GM18502 (cell line): ENCODE measurements at regions not wholly inside any gene's neighbourhood (a gene's known extent, or its start where the extent isn't known, plus 50 kb on each side); places are given as distances from the start of the nearest gene placed in this dataset.

ENCODE experiments used
- ATAC-seq: cut with Tn5 transposase; IDR thresholded peaks from one replicate; pipeline ENCODE4 v1.9.1; 2021; ENCODE audit warnings: mild to moderate bottlenecking; ENCODE audit not compliant: unreplicated experiment, poor library complexity

DNA sequence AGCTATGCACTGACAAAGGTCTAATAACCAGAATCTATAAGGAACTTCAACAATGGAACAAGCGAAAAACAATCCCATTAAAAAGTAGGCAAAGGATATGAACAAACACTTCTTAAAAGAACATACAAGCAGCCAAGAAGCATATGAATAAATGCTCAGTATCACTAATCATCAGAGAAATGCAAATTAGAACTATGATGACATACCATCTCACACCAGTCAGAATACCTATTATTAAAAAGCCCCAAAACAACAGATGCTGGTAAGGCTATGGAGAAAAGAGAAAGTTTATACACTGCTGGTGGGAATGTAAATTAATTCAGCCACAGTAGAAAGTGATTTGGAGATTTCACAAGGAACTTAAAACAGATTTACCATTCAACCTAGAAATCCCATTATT is 211.8 kb downstream of the EDN1 start:
- no peak for ATAC-seq

GRCh38 chr6:12504325-12504966 is 212.1 kb upstream of the PHACTR1 start:
- ATAC-seq = peak; percentile 72

DNA sequence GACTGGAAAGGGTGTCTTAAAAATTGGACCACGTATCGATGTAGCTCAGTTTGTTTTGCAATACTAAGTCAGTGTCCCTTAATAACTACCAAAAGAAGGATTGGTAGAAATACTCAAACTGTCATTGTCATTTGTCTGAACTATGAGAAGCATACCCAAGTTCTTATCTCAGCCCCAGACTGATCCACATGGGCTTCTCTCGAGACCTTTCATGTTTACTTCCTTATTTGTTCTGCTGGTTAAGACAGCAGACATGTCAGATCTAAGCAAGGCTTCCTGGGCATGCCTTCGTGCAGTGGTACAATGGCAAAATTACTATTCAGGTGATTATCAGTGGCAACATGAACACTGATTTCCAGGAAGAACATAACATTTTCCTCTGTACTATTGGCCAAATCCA is 211.1 kb upstream of the PHACTR1 start:
- ATAC-seq = no peak

- no peak for ATAC-seq
Observed at GRCh38 chr6:12506159-12506558, 210.4 kb upstream of the PHACTR1 start.

GRCh38 chr6:12507636-12508035 is 208.9 kb upstream of the PHACTR1 start:
- no peak for ATAC-seq

DNA sequence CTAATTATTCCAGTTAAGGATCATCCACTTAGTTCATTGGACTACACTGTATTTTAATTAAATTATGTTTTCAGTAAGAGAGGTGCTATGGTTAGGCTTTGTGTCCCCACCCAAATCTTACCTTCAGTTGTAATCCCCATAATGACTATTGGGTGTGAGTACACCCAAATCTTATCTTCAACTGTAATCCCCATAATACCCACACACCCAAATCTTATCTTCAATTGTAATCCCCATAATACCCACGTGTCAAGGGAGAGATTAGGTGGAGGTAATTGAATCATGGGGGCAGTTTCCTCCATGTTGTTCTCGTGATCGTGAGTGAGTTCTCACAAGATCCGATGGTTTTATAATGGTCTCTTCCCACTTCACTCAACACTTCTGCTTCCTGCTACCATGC is 208.0 kb upstream of the PHACTR1 start:
- no peak for ATAC-seq

DNA sequence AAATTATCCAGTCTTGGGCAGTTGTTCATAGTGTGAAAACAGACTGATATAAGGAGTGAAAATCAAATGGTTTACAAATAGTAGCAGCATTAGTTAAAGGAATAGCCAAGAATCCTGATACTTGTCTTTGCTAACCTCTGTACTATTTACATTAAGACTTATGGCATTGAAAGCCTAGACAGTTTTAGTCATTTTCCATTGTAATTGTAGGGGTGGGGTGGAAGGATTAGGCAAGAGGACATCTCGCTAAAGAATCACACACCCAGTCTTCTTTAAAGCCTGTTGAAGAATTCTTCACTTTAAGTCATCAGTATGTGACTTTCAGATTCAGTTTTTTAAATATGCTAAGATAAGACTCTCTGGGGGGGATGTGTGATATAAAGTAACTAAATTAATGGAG is 207.5 kb upstream of the PHACTR1 start:
- ATAC-seq = no peak

DNA sequence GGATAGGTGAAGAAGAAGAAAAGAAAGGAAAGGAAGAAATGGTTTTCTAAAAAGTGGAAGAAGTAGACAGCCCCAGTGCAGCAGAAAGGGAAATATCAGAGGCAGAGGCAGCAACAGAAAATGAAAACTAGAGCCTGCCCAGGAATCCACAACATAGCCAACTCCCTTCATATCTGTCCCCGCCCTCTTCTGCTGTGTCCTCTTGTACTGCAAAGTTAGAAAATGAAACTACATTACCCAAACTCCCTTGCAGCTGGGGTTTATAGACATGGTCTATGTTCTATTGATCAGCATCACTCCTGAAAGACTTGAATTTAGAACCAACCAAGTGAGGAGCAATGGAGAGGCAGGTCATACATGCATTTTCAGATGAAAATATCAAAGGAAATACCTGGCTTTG is 200.5 kb upstream of the PHACTR1 start:
- peak; percentile 78 for ATAC-seq

GRCh38 chr6:12522347-12522746 is 194.2 kb upstream of the PHACTR1 start:
- no peak for ATAC-seq

- ATAC-seq = no peak
Observed at GRCh38 chr6:12523726-12524125, 192.8 kb upstream of the PHACTR1 start.

- ATAC-seq = no peak
Observed at GRCh38 chr6:12525276-12525675, 191.3 kb upstream of the PHACTR1 start.

DNA sequence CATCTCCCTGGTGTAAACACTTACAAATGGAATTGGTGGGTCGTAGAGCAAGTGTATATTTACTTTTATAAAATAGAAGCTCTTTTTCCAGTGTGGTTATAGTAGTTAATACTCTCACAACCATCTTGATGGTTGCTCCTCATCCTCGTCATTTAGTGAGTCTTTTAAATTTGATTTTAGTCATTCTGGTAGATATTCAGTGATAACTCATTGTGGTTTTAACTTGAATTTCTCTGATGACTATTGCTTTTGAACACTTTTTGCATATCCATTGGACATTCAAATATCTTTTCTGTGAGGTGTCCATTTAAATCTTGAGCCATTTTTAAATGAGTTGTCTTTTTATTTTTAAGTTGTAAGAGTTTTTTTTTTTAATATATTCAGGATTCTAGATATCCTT is 189.2 kb upstream of the PHACTR1 start:
- ATAC-seq = no peak

- no peak for ATAC-seq
Observed at GRCh38 chr6:12528136-12528535, 188.4 kb upstream of the PHACTR1 start.

- ATAC-seq = no peak
Observed at GRCh38 chr6:12528581-12529363, 187.8 kb upstream of the PHACTR1 start.

GRCh38 chr6:12529364-12530019 is 187.1 kb upstream of the PHACTR1 start:
- no peak for ATAC-seq

DNA sequence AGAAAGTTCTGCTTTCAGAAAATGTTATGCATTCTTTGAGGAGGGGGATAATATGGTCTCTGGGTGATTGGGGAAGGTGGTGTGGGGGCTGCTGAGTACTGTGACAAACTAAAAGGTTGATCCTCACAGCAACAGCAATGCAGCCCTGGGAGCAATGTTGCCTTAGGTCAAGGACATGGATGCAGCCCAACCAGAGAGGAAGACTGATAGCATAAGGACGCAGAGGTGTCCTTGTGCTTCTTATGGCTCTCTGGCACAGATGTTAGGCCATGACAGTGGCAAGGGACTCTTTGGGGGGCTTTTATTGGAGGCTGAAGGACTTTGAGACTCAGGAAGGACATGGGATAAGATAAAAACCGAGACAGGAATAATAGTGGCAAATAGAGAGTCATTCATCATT is 186.2 kb upstream of the PHACTR1 start:
- no peak for ATAC-seq

DNA sequence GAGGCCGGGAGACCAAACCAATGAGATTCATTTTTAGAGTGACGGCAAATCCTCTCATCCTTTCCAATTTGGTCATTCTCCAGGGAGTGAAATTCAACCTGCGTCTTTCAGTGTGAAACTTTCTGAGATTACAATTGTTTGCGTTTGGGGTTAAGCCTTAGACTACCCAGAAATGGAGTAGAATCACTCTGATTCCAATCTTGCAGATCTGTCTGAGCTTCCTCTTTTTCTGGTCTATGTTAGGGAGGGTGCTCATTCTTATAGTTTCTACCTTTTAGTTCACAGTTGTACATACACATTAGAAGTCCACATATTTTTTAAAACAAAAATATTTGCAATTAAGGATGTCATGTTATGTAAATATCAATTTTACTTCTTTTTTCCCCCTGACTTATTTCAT is 183.0 kb upstream of the PHACTR1 start:
- no peak for ATAC-seq

DNA sequence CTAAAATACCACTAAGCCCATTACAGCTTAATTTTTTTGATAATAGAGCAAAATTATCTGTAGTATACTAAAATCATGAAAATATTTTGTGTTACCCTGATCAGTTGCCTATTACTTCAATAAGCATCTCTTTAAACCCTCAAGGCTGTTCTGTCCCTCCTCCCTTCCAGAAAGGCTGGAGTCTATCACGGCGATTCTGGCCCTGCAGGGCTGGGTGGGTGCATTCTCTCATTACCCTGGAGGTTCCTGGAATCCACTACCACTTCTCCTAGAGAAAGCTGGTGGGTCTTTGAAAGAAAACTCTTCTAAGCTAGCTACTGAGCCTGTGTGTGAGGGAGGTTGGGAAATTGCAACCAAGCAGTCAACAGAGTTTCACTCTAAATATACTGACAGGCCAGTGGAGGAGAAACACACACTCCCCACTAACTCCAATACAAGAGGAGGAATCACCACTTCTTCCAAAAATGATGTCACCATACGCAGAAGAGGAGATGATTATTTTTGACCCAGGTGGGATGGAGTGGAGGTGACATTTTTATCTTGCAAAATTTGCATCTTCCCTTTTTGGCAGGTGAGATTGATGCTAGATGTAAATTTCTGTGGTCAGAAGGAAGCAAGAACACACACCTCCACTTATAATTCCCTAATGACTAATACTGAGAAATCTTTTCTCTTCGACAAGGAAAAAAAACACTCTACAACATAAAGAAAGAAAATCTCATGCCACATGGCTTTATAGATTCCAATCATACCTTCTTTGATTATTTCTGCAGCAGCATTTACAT is 182.3 kb upstream of the PHACTR1 start:
- no peak for ATAC-seq

DNA sequence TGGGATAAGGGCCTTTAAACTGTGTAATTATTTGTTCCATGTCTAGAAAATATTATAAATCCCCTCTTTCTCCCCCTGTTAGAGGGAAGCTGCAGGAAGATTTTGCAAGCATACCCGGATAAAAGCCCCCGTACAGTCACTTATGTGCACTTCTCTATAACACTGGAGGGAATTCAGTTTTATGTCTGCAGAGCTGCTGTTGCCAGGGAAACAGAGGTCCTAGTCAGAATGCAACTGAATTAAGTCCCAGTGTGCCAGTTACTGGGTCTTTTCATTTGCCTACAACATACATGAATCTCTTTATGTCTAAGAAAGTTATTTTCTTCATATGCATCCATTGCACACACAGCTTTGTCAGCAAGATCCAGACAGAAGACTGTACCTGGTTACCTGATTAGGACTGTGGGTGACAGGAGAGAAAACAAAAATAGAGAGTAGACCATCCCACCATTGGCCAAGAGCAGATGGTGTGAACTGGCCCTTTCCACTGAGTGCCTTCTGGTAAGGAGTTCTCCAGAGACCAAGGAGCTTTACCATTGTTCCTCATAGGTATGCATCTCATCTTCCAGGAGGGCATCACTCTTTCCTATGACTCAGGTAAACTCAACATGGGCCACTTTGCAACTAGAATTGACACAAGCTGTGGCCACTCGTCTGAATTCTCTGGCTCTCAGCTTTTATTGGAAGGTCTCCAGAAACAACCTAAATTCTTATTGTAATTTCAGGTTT is 180.8 kb upstream of the PHACTR1 start:
- ATAC-seq = no peak

DNA sequence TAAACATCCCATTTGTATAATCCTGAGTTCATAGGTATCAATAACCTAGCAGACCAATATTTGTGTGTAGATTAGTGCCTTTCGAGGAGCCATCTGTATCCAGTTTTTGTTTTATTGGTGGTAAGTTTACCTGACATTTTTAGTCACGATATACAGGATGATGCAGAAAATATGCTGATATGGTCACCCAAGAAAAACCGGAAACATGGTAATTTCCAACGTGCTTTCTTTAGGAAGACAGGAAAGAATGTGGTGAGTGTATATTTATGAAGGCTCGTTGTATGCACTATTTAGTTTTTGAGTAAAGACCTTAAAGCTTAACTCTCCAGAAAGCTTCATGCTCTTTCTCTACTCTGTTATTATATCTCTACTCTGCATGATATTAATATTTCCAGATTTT is 180.2 kb upstream of the PHACTR1 start:
- ATAC-seq = no peak
